ENCODE measurements at regions not wholly inside any gene's neighbourhood (a gene's known extent, or its start where the extent isn't known, plus 50 kb on each side); places are given as distances from the start of the nearest gene placed in this dataset.

- TF ChIP-seq CTCF (IDR thresholded peaks at IDR 0.05; ENCODE audit: low read depth, low read length, missing control alignments), result no peak
- DNase-seq (ENCODE audit: low read depth), result no peak
- H3K4me3 ChIP-seq (ENCODE audit: low read depth, low read length), result no peak overlapping the region
These were observed 140.3 kb upstream of the MTNR1B start for GRCh38 chr11:92829121-92829520.

- TF ChIP-seq CTCF (IDR thresholded peaks at IDR 0.05; ENCODE audit: low read depth, low read length, missing control alignments), result no peak
- no peak for DNase-seq (ENCODE audit: low read depth)
- no peak overlapping the region for H3K4me3 ChIP-seq (ENCODE audit: low read depth, low read length)
These were observed 139.8 kb upstream of the MTNR1B start for GRCh38 chr11:92829671-92830070.

GRCh38 chr11:92830377-92831155 is 138.9 kb upstream of the MTNR1B start:
- no peak overlapping the region for H3K4me3 ChIP-seq (ENCODE audit: low read depth, low read length)
- TF ChIP-seq CTCF (IDR thresholded peaks at IDR 0.05; ENCODE audit: low read depth, low read length, missing control alignments), result no peak
- no peak for DNase-seq (ENCODE audit: low read depth)

GRCh38 chr11:92834296-92835020 is 135.0 kb upstream of the MTNR1B start:
- no peak for DNase-seq (ENCODE audit: low read depth)
- no peak overlapping the region for H3K4me3 ChIP-seq (ENCODE audit: low read depth, low read length)
- no peak for TF ChIP-seq CTCF (IDR thresholded peaks at IDR 0.05; ENCODE audit: low read depth, low read length, missing control alignments)

- TF ChIP-seq CTCF (IDR thresholded peaks at IDR 0.05; ENCODE audit: low read depth, low read length, missing control alignments), result no peak
- DNase-seq (ENCODE audit: low read depth), result no peak
- no peak overlapping the region for H3K4me3 ChIP-seq (ENCODE audit: low read depth, low read length)
These were observed 131.9 kb upstream of the MTNR1B start for GRCh38 chr11:92837595-92837994.

- H3K4me3 ChIP-seq (ENCODE audit: low read depth, low read length), result no peak overlapping the region
- no peak for TF ChIP-seq CTCF (IDR thresholded peaks at IDR 0.05; ENCODE audit: low read depth, low read length, missing control alignments)
- no peak for DNase-seq (ENCODE audit: low read depth)
These were observed 130.6 kb upstream of the MTNR1B start for GRCh38 chr11:92838759-92839310.

All from GM12864 (cell line).